NCI-H446 (cell line): ENCODE measurements at regions not wholly inside any gene's neighbourhood (a gene's known extent, or its start where the extent isn't known, plus 50 kb on each side); places are given as distances from the start of the nearest gene placed in this dataset.

ENCODE experiments used
- DNase-seq, 2 experiments: peaks; one replicate each; lab custom pipeline; 2025; lab: John Stamatoyannopoulos, UW

DNA sequence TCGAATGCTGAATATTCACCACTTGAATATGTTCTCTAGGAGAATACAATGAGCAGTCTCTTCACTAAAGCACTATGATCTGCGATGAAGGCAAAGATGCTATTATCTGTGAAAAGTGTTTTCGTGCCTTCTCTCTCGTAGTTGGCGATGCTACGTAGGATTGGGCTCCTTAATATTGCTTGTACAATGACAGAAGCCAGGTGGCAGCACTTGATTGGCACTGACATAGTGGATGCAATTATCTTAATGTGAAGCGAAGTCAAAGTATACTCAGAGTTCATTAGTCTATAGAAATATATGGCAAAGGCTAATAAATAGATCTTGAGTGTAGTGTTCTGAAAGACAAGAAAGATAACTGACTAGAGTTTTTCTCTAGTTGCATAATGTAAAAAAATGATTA lies 1135.7 kb upstream of the AGA start:
- no peak for DNase-seq

DNA sequence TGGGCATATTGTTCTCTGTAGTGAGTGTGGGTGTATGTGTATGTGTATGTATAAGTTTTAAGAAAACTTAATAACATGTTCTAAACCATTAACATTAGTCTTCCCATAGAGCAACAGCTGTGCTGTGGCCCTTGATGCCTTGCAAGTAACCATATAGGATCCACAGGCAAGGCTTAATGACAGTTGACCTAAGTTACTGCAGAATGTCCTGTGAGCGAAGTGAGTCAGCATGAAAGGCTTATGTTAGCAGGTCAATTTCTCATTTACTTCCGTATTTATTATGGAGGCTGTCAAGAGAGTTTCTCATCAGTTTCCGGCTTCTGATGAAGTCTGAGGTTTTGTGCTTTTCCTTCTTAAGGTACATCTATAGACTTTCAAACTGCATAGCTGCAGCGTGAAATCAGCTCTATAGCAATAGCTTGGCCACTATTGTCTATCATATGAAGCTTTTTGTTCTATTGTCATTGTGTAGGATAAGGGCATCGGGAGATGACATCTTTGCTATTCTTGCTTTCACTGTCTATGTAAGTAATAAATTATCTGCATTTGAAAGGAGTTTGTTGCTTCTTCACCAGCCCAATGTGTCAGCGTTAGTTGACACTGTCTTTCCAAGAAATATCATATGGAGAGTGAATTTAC lies 1153.4 kb upstream of the AGA start:
- DNase-seq: no peak

GRCh38 chr4:178598672-178599071 lies 1156.4 kb upstream of the AGA start:
- DNase-seq: no peak

DNA sequence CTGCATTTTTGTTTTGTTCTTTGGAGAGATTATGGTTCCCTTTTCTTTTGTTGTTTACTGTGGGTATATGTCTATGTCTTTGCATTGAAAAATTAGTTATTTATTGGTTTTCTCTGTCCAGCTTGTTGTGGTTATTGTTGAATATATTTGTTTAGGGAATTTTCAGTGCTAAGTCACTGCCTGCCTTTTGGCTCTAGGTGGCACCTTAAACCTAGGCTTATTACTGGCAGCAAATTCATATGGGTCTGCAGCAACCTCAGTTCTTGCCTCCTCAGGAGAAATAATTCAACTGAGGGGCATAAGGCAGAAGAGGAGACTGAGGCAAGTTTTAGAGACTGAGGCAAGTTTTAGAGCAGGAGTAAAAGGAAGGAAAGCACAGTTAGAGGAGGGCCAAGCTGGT lies 1157.3 kb upstream of the AGA start:
- DNase-seq: no peak

- no peak for DNase-seq
Observed at GRCh38 chr4:178602833-178603232, 1160.6 kb upstream of the AGA start.

GRCh38 chr4:178611062-178611461 lies 1168.8 kb upstream of the AGA start:
- DNase-seq: no peak

GRCh38 chr4:178612733-178613132 lies 1170.5 kb upstream of the AGA start:
- no peak for DNase-seq

DNA sequence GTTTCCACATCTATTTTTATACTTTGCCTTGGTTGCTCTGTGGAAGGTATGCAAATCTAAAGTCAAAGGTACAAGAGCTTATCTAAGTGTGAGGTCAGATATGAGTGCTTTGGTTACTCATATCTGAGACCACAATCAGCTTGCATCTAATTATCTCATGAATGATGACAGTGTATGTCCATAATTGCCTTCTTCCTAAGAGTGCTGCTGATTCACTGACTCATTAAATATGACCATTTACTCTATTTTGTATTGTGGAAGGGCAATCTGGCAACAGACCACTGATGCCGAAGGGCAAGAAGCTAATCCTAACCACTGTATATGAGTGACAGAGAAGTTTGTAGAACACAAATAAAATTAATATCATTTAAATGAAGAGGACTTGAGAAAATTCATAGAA lies 1190.2 kb upstream of the AGA start:
- no peak for DNase-seq

GRCh38 chr4:178633263-178633662 lies 1191.0 kb upstream of the AGA start:
- DNase-seq: no peak

- no peak for DNase-seq
Observed at GRCh38 chr4:178664621-178665020, 1222.4 kb upstream of the AGA start.

- DNase-seq: no peak
Observed at GRCh38 chr4:178665916-178666315, 1223.7 kb upstream of the AGA start.

DNA sequence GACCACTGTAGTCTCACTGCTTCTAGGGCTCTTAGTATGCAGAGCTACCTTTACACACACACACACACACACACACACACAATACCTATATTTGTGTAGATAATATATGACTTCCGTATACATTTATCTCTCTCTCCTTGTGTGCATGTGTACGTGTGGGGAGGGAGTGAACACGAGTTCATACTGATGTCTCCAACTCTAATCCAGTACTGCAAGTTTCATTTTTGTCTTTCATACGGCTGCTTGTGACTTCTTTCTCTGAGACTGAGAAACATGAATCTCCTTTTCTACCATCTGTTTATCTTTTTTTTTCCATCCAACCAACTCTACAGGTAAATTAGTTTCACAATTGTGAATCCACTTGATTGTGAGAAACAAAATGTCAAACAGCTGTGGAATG lies 1229.5 kb upstream of the AGA start:
- no peak for DNase-seq

DNA sequence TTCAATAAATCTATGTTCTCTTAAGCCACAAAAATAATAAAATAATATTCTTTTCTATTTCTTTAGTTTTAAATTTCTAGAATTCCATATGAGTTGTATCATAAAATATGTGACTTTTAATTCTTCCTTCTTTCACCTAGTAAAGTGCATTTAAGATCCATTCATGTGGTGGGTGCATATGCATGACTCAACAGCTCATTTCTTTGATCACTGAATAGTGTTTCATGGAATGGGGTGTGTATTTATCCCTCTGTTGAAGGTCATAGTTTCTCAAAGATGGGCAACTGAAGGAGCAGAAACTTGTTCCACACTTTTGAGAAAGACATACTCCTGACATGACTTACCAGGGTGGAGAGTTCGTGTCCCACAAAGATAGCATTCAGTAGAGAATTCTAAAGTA lies 1230.3 kb upstream of the AGA start:
- no peak for DNase-seq

DNA sequence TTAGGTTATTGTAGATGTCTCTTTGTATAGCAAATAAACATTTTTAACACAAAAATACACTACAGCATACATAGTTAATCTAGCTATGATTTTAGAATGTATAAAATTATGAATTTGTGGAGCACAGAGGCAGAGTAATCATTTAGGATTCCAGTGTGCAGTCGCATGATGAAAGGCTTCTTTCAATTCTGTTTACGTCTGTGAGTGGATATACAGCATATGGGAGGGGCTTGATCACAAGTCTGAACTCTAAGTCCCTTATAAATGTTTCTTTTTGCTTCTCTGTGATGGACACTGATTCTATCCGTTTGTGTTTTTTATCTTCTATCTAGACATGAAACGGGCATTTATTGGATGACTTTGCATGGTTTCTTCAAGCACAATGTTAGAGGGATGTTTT lies 1239.6 kb upstream of the AGA start:
- DNase-seq: no peak

DNA sequence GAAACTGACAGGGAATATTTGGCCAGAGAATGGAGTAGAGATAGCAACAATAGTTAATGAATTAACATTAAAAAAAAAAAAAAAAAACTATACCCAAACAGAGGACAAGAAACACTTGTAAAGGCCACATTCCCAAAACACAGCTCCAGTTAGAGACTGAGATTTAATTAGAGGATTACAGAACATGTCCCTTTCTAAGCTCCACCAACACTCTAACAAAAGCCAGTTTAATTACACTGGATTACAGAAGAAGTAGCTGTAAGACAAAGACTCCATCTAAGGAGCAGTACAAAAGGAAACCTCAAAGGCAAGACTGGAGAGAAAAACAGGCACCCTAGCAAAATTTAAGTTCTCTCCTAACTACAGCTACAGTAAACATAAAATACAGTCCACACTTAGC lies 1247.7 kb upstream of the AGA start:
- DNase-seq: no peak

DNA sequence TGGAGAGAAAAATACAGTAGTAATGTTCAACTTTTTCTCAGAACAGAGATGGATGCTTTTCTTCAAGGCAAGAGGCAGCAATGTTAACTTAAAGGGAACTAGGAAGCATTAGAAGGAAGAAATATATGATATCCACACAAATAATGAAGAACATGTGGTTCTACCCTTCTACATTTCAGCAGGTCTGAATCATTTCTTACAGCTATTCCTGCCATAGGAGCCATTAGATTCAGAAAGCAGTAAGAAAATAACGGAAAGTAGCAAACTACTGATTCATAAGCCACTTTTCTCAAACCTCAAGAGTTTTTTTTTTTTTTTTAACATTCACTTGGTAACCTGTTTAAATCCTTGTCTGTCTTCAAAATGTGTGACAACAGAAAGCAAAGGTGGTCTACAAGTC lies 1251.6 kb upstream of the AGA start:
- DNase-seq: no peak

DNA sequence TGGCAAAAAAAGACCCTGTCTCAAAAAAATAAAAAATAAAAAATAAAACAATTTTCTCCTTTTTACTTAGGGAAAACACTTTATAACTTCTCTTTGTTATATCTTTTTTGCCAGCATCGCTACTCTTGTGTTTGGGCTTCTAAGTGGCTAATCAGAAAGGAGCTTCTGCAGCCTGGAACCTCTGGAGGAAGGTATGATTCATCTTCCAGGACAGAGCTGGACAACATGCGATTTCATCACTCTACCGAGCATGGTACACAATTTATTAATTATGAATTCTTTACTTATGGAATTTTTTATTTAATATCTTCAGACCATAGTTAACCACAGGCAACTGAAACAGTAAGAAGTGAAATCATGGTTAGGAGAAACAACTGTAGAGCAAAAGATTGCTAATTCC lies 1254.3 kb upstream of the AGA start:
- DNase-seq: no peak

GRCh38 chr4:178712486-178712885 lies 1270.2 kb upstream of the AGA start:
- no peak for DNase-seq

DNA sequence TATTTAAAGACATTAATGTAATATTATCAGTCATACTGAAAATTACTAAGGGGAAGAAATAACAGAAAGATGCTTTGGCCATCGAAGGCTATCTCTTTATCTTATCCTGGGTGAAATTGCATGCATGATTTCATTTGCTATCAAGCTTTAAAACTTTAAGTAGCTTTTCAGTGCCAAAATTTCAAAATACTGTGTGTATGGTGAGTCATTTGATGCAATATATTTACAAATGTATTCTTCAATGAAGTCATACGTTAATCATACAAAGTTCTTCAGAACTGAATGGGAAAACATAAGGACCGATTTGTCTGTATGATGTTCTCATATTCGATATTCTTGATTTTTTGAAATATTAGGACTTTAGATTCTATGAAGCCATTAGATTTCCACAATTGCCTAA lies 1295.8 kb upstream of the AGA start:
- DNase-seq: no peak

DNA sequence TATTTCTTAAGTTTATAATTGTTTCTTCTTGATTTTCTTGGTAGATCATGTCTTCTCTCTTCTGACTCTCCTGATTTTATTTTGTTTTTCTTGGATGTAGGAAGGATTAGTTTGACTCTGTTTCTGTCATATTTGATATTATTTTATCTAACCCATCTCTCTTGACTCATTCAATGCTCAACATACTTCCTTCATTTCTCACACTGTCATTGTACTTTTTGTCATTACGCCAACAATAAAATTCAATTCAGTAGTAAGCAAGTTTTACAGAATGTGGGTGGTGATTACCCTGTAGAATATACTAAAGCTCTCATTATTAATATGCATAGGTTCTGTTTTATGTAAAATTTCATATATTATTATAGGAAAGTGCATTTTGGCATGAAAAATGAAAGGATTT lies 1303.0 kb upstream of the AGA start:
- DNase-seq: no peak

GRCh38 chr4:178752954-178753525 lies 1310.8 kb upstream of the AGA start:
- no peak for DNase-seq

GRCh38 chr4:178778496-178778895 lies 1336.3 kb upstream of the AGA start:
- no peak for DNase-seq

DNA sequence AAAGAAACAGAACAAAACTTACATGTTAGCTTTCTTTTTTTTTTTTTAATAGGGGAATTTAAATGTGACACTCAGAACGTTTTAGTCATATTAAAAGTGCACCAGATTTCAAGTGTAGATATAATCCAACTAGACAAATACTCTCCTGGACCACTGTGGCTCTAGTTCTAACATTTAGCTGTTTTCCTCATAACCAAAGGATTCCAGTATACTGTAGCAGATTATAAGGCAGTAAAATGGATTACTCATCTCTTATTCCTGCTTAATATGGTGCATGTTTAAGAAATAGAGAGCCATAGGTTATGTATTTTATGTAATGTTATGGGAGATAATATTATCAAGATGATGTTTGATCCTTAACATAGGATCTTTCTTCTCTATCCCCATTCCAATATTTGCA lies 1339.5 kb upstream of the AGA start:
- DNase-seq: no peak

GRCh38 chr4:178784491-178784890 lies 1342.3 kb upstream of the AGA start:
- DNase-seq: no peak
